Left lung (tissue), 4 donors: ENCODE measurements at regions not wholly inside any gene's neighbourhood (a gene's known extent, or its start where the extent isn't known, plus 50 kb on each side); places are given as distances from the start of the nearest gene placed in this dataset.

Experiments used
- ATAC-seq: fragments of 200-7000 bp; cut with Tn5 transposase; one replicate; pipeline ENCODE4 v1.9.1; 2020; ENCODE audit warnings: moderate library complexity
- DNase-seq, 4 donors: peaks; one replicate each; pipeline ENCODE4 v3.0.0-alpha.2; 2013 to 2020
- H3K27ac ChIP-seq, 2 donors: fragments of 200-600 bp; sonication (generic) in 1 of 2; one replicate each; pipeline versions ENCODE4 v1.5.0 to v1.8.0; 2020 to 2021
- H3K27me3 ChIP-seq, 2 donors: fragments of 200-600 bp; sonication (generic) in 1 of 2; one replicate each; pipeline versions ENCODE4 v1.5.0 to v1.8.0; 2020 to 2021
- H3K36me3 ChIP-seq, 2 donors: fragments of 200-600 bp; sonication (generic) in 1 of 2; one replicate each; pipeline versions ENCODE4 v1.5.0 to v1.8.0; 2020 to 2021
- H3K4me1 ChIP-seq, 2 donors: fragments of 200-600 bp; one replicate each; pipeline ENCODE4 v1.8.0; 2021
- H3K4me3 ChIP-seq, 2 donors: fragments of 200-600 bp; sonication (generic) in 1 of 2; one replicate each; pipeline versions ENCODE4 v1.5.0 to v1.8.0; 2020 to 2021; ENCODE audit warnings: mild to moderate bottlenecking in 1 of 2
- H3K9me3 ChIP-seq, 2 donors: fragments of 200-600 bp; sonication (generic) in 1 of 2; one replicate each; pipeline versions ENCODE4 v1.5.0 to v1.8.0; 2020 to 2021
- intact Hi-C, 2 donors: fragments of 100-400 bp; cut with DNase I; formaldehyde crosslinking; loops; one replicate each; pipeline versions ENCODE4 v1.11.2 to v1.14.2; 2022
- TF ChIP-seq, protein P1 (sequence below), 2 donors: fragments of 200-600 bp; sonication (generic) in 1 of 2; IDR thresholded peaks; one replicate each; pipeline versions ENCODE4 v1.5.0 to v1.8.0; 2021; ENCODE audit warnings: antibody characterized with exemption in 2 of 2
- donor health status: DM: no; HTN: yes; CAD: no.
- donor health status: DM: no; HTN: no; CAD: no.

DNA sequence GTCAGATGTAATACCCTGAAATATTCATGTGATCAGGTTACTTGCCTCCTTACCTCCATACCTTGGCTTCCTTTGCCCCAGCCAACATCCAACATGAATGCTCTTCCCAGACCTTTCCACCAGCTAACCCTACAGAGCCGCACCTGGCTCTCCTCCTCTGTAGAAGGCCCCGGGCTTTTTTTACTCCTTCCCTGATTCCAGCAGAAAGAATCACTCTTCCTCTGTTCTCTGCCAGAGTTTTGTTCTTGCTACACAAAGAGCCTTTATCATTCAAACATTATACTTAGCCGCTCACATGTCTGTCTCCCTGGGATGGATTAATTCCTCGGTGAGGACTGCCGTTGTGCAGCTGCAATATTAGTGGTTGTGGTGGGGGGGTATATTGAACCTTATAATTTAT lies 116.8 kb upstream of the GRAMD1B start:
- H3K27ac ChIP-seq: no peak overlapping the region
- peaks cover 0 to 13% of the 10 kb centered on the region in 2 donors for H3K27me3 ChIP-seq
- H3K36me3 ChIP-seq: no peaks in the 10 kb centered on the region
- no peak overlapping the region for H3K4me3 ChIP-seq
- H3K4me1 ChIP-seq: peaks cover 0 to 3% of the 10 kb centered on the region in 2 donors
- intact Hi-C loops: no loop called here
- ATAC-seq (no peak), DNase-seq (no peak)
- TF ChIP-seq, protein P1, sequence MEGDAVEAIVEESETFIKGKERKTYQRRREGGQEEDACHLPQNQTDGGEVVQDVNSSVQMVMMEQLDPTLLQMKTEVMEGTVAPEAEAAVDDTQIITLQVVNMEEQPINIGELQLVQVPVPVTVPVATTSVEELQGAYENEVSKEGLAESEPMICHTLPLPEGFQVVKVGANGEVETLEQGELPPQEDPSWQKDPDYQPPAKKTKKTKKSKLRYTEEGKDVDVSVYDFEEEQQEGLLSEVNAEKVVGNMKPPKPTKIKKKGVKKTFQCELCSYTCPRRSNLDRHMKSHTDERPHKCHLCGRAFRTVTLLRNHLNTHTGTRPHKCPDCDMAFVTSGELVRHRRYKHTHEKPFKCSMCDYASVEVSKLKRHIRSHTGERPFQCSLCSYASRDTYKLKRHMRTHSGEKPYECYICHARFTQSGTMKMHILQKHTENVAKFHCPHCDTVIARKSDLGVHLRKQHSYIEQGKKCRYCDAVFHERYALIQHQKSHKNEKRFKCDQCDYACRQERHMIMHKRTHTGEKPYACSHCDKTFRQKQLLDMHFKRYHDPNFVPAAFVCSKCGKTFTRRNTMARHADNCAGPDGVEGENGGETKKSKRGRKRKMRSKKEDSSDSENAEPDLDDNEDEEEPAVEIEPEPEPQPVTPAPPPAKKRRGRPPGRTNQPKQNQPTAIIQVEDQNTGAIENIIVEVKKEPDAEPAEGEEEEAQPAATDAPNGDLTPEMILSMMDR (IDR thresholded peaks at IDR 0.05): no peak
- H3K9me3 ChIP-seq: no peaks in the 10 kb centered on the region

DNA sequence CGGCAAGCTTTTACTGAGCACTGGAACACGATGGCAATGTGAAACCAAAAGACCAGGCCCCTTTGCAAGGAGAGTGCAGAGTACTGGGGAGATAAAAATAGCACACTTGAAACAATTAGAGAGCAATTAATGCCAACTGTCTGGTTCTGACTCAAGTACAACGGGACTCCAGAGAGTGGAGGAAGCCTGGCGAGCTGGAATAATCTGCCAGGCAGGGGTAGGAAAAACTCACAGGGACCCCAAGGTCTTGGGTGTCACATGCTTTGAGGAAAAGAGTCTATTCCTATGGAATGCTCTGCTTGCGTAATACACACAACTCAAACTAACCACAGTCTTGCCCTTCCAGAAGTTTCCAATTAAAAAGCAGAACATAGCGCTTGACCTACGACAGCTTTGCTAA lies 113.0 kb upstream of the CLMP start:
- intact Hi-C loops: no loop called here
- peaks cover 3 to 4% of the 10 kb centered on the region in 2 donors for H3K4me1 ChIP-seq
- H3K4me3 ChIP-seq: no peak overlapping the region
- peak; percentile 85 for ATAC-seq
- H3K9me3 ChIP-seq: no peaks in the 10 kb centered on the region
- TF ChIP-seq, protein P1 (IDR thresholded peaks at IDR 0.05): no peak
- DNase-seq: no peak
- H3K27ac ChIP-seq: peak overlapping the region in 1 of 2 donors; percentile 2
- peaks cover 0 to 2% of the 10 kb centered on the region in 2 donors for H3K27me3 ChIP-seq
- H3K36me3 ChIP-seq: no peaks in the 10 kb centered on the region

DNA sequence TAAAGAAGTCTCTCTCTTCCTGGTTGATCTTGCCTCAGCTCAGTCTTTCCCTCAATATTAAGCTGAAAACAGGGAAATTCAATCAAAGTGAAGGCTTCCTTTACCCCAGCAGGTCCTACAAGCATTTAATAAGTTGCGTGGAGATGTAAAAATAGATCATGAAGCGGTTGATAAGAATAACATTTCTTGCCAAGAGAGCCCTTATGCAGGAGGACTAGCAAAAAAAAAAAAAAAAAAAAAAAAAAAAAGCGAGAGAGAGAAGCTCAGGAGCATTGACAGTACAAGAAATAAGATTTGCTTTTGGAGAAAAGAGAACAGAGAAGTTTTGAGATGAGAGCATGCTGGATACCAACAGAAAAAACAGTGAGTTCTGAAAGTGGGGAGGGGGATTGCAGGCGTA lies 112.2 kb upstream of the CLMP start:
- no peak for DNase-seq
- Histone ChIP-seq H3K9me3 (no peaks in the 10 kb centered on the region), H3K27me3 (peaks cover 7 to 10% of the 10 kb centered on the region in 2 donors), H3K27ac (no peak overlapping the region), H3K4me3 (no peak overlapping the region), H3K36me3 (no peaks in the 10 kb centered on the region), H3K4me1 (peaks cover 3 to 11% of the 10 kb centered on the region in 2 donors)
- ATAC-seq: no peak
- TF ChIP-seq, protein P1 (IDR thresholded peaks at IDR 0.05): no peak
- intact Hi-C loops: no loop called here

DNA sequence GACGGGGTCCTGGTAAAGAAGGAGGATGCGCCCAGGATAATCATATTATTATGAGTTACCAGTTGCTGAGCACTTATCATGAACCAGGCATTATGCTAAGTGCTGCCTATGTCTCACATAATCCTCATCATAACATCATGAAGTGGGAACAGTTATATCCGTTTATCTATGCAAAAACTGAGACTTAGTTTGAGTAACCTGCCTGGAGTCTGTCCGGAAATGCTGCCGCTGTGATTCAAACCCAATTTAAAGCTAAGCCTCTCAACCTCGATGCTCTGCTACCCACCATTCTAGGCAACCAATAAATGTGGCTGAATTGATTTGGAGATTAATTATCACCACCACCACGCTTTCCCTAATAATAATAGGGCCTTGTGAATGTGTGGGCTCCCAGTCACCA lies 111.5 kb upstream of the CLMP start:
- H3K27ac ChIP-seq: no peak overlapping the region
- H3K4me3 ChIP-seq: no peak overlapping the region
- intact Hi-C loops: no loop called here
- H3K9me3 ChIP-seq: no peaks in the 10 kb centered on the region
- H3K4me1 ChIP-seq: peaks cover 7 to 18% of the 10 kb centered on the region in 2 donors
- TF ChIP-seq, protein P1 (IDR thresholded peaks at IDR 0.05): no peak
- DNase-seq: no peak
- H3K27me3 ChIP-seq: peaks cover 7 to 18% of the 10 kb centered on the region in 2 donors
- no peaks in the 10 kb centered on the region for H3K36me3 ChIP-seq
- ATAC-seq: no peak

DNA sequence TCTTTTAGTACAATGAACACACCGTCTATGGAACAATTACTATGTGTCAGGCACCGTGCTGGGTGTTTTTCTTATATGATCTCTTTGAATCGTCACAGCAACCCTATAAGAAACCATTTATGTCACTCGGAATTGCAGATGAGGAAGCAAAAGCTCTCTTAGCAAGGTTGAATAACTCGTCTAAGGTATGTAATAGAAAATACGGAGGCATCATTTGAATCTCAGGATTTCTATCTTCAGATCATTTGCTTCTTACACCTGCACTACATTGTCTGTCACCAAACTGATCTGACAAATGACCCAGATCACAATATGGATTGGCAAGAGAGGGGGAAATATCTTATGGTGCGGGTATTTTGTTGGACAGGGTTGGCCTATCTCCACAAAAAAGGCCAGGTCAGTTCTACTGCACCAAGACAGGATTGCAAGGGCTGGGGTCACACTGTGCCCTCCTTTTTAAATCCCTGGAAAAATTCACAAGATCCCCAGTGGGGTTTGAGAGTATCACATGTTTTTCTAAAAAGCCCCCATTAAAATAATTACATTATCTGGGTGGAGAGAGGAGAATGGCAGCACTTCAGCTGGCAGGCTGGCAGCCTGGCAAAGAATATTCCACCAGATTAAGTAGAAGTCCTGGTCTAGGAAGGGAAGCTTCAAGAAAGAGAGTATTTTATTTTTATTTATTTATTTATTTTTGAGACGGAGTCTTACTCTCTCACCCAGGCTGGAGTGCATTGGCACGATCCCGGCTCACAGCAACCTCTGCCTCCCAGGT lies 110.7 kb upstream of the CLMP start:
- DNase-seq (no peak), ATAC-seq (no peak)
- TF ChIP-seq, protein P1 (IDR thresholded peaks at IDR 0.05): no peak
- Histone ChIP-seq H3K4me3 (no peak overlapping the region), H3K9me3 (no peaks in the 10 kb centered on the region), H3K27ac (no peak overlapping the region), H3K36me3 (no peaks in the 10 kb centered on the region), H3K27me3 (peaks cover 7 to 25% of the 10 kb centered on the region in 2 donors), H3K4me1 (peaks cover 11 to 25% of the 10 kb centered on the region in 2 donors)
- intact Hi-C loops: no loop called here
